ENCODE measurements at regions not wholly inside any gene's neighbourhood (a gene's known extent, or its start where the extent isn't known, plus 50 kb on each side); places are given as distances from the start of the nearest gene placed in this dataset.
"Not testable (repeated sequence)": the region's sequence is repeated elsewhere in the genome, so short reads cannot be mapped to it uniquely, and the experiment has no call there.

DNA sequence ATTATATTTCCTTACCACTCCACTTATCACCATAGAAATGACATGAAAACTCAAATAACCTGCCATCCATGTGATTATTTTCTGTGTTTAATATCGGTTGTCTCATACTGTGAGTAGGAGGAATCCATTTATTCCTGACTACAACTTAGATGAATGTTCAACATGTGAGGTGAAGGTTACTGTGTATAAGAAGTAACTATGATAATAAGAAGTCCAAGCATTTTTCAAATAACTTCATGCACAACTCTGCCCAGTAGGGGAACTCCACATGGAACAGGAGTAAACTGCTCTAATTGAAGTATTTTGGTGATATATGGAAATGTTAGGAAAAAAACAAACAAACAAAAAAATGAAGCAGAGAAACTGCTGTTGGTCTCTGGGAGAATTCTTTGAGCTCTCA lies 447.5 kb upstream of the GRIN3A start:
- Histone ChIP-seq H3K27ac (no peak overlapping the region), H3K4me3 (no peak overlapping the region), H3K27me3 (no peaks in the 10 kb centered on the region), H3K4me1 (no peaks in the 10 kb centered on the region), H3K9me3 (no peaks in the 10 kb centered on the region), H3K36me3 (no peaks in the 10 kb centered on the region)
- 60 to 73% methylated on average over 1 of the region's 1 CpG for WGBS, 2 donors
- TF ChIP-seq POLR2AphosphoS5 (IDR thresholded peaks at IDR 0.05) (no peak), POLR2A (IDR thresholded peaks at IDR 0.05) (no peak), EP300 (IDR thresholded peaks at IDR 0.05) (no peak)
- TF ChIP-seq, protein P1, sequence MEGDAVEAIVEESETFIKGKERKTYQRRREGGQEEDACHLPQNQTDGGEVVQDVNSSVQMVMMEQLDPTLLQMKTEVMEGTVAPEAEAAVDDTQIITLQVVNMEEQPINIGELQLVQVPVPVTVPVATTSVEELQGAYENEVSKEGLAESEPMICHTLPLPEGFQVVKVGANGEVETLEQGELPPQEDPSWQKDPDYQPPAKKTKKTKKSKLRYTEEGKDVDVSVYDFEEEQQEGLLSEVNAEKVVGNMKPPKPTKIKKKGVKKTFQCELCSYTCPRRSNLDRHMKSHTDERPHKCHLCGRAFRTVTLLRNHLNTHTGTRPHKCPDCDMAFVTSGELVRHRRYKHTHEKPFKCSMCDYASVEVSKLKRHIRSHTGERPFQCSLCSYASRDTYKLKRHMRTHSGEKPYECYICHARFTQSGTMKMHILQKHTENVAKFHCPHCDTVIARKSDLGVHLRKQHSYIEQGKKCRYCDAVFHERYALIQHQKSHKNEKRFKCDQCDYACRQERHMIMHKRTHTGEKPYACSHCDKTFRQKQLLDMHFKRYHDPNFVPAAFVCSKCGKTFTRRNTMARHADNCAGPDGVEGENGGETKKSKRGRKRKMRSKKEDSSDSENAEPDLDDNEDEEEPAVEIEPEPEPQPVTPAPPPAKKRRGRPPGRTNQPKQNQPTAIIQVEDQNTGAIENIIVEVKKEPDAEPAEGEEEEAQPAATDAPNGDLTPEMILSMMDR (IDR thresholded peaks at IDR 0.05), result no peak
- DNase-seq, result no peak
- ATAC-seq (ENCODE audit: low FRiP score in 2 of 2), result no peak

DNA sequence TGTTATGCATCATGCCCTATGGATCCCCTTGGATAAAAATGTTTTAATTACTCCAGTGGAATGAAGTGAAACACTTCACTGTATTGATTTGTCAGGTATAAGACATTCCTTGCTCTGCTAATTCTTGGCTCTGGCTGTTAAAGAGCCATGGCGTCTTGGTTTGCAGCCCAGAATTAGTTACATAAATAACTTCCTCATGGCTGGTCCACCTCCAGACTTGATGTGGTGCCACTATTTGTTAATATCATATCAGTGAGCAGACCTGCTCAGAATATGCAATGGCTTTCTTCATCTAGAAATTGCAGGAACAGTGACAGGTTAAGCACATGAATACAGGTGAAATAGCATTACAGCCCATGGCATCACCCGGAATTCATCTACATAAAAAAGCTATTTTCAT lies 446.9 kb upstream of the GRIN3A start:
- Histone ChIP-seq H3K4me1 (no peaks in the 10 kb centered on the region), H3K36me3 (no peaks in the 10 kb centered on the region), H3K27me3 (no peaks in the 10 kb centered on the region), H3K4me3 (no peak overlapping the region), H3K9me3 (no peaks in the 10 kb centered on the region), H3K27ac (no peak overlapping the region)
- 79 to 82% methylated on average over 2 of the region's 2 CpGs for WGBS, 2 donors
- no peak for ATAC-seq (ENCODE audit: low FRiP score in 2 of 2)
- TF ChIP-seq, protein P1 (IDR thresholded peaks at IDR 0.05), result no peak
- no peak for TF ChIP-seq POLR2A (IDR thresholded peaks at IDR 0.05)
- TF ChIP-seq POLR2AphosphoS5 (IDR thresholded peaks at IDR 0.05), result no peak
- no peak for TF ChIP-seq EP300 (IDR thresholded peaks at IDR 0.05)
- no peak for DNase-seq

DNA sequence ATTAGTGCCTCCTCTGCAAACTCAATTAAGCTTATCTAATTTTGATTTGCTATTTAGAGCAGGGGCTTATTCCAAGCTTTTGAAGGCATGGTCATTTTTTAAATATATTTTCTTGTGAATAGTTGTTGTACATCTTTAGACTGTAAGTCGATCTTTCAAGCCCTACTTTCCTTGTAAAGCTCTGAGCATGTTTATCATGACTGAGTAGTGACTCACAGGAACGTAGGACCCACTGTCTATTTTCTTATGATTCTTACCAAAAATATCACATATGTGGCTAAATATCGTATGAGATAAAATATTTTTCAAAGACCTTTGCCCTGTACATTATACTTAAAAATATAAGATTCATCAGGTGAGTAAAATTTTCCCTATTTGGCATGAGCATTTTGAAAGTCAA lies 440.4 kb upstream of the GRIN3A start:
- Histone ChIP-seq H3K36me3 (no peaks in the 10 kb centered on the region), H3K4me3 (no peak overlapping the region), H3K27ac (no peak overlapping the region), H3K27me3 (no peaks in the 10 kb centered on the region), H3K4me1 (no peaks in the 10 kb centered on the region), H3K9me3 (no peaks in the 10 kb centered on the region)
- no peak for TF ChIP-seq POLR2AphosphoS5 (IDR thresholded peaks at IDR 0.05)
- no peak for TF ChIP-seq EP300 (IDR thresholded peaks at IDR 0.05)
- TF ChIP-seq, protein P1 (IDR thresholded peaks at IDR 0.05), result no peak
- no peak for TF ChIP-seq POLR2A (IDR thresholded peaks at IDR 0.05)
- 60 to 70% methylated on average over 3 of the region's 3 CpGs for WGBS, 2 donors
- DNase-seq, result no peak
- ATAC-seq (ENCODE audit: low FRiP score in 2 of 2), result no peak

DNA sequence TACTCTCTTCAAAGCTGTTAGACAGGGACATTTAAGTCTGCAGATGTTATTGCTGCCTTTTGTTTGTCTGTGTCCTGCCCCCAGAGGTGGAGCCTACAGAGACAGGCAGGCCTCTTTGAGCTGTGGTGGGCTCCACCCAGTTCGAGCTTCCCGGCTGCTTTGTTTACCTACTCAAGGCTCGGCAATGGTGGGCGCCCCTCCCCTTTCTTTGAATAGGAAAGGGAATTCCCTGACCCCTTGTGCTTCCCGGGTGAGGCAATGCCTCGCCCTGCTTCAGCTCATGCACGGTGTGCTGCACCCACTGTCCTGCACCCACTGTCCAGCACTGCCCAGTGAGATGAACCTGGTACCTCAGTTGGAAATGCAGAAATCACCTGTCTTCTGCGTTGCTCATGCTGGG lies 435.8 kb upstream of the GRIN3A start:
- H3K27ac ChIP-seq; H3K36me3 ChIP-seq; H3K4me1 ChIP-seq; ATAC-seq (ENCODE audit: low FRiP score in 2 of 2); H3K9me3 ChIP-seq; H3K27me3 ChIP-seq; H3K4me3 ChIP-seq: not testable (repeated sequence)
- peak in 1 of 2 donors; percentile 6 for DNase-seq
- WGBS, 2 donors, result 86 to 91% methylated on average over 7 to 8 of the region's 8 CpGs

DNA sequence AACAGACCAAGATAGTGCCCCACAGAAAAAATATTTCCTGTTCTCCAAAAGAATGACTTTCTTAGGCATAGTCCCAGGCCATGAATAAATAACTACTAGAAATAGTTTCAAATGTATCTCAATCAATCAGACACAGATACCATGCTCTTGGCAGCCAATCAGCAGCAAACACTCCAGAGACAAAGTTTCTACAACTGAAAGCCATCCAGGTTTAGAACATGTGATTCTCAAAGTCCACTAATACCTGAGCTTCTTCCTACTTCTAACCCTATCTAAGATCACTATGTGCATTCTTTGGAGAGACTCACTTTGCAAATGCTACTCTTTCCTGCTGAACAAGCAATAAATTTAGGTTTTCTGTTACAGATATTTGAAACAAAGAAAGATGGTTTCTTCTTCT lies 425.8 kb upstream of the GRIN3A start:
- ATAC-seq (ENCODE audit: low FRiP score in 2 of 2) (no peak), DNase-seq (no peak)
- Histone ChIP-seq H3K4me1 (no peaks in the 10 kb centered on the region), H3K27ac (no peak overlapping the region), H3K27me3 (no peaks in the 10 kb centered on the region), H3K9me3 (no peaks in the 10 kb centered on the region), H3K4me3 (no peak overlapping the region), H3K36me3 (no peaks in the 10 kb centered on the region)
- TF ChIP-seq POLR2A (IDR thresholded peaks at IDR 0.05) (no peak), POLR2AphosphoS5 (IDR thresholded peaks at IDR 0.05) (no peak), EP300 (IDR thresholded peaks at IDR 0.05) (no peak)
- TF ChIP-seq, protein P1 (IDR thresholded peaks at IDR 0.05), result no peak

DNA sequence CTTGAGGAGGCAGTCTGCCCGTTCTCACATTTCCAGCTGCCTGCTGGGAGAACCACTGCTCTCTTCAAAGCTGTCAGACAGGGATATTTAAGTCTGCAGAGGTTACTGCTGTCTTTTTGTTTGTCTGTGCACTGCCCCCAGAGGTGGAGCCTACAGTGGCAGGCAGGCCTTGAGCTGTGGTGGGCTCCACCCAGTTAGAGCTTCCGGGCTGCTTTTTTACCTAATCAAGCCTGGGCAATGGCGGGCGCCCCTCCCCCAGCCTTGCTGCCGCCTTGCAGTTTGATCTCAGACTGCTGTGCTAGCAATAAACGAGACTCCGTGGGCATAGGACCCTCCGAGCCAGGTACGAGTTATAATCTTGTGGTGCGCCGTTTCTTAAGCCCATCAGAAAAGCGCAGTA lies 414.6 kb upstream of the GRIN3A start:
- not testable (repeated sequence) for H3K4me3 ChIP-seq; ATAC-seq (ENCODE audit: low FRiP score in 2 of 2); H3K27me3 ChIP-seq; H3K36me3 ChIP-seq; H3K27ac ChIP-seq; H3K9me3 ChIP-seq; H3K4me1 ChIP-seq
- DNase-seq, result peak in 1 of 2 donors; percentile 20
- 69 to 80% methylated on average over 11 to 12 of the region's 12 CpGs for WGBS, 2 donors

Data from upper lobe of left lung (tissue), 6 donors.